ENCODE measurements at regions not wholly inside any gene's neighbourhood (a gene's known extent, or its start where the extent isn't known, plus 50 kb on each side); places are given as distances from the start of the nearest gene placed in this dataset.

GRCh38 chr20:3334156-3334943, 73.1 kb downstream of the DNAAF9 start:
- Histone ChIP-seq H3K9me3 (ENCODE audit: low read depth, low read length, poor library complexity, severe bottlenecking) (no peaks in the 10 kb centered on the region), H3K27me3 (replicated peaks; ENCODE audit: insufficient read depth, low read depth, low read length, poor library complexity) (no peaks in the 10 kb centered on the region), H3K27ac (ENCODE audit: low read depth, low read length, poor library complexity, severe bottlenecking) (no peak overlapping the region), H3K36me3 (ENCODE audit: insufficient read depth, low read length, poor library complexity, severe bottlenecking) (peaks cover 4% of the 10 kb centered on the region), H3K4me1 (ENCODE audit: insufficient read depth, low read length, poor library complexity, severe bottlenecking) (no peaks in the 10 kb centered on the region), H3K4me3 (ENCODE audit: low read depth, low read length, poor library complexity, severe bottlenecking) (no peak overlapping the region)
- CTCF ChIA-PET: no interaction called here
- TF ChIP-seq EZH2 (IDR thresholded peaks at IDR 0.05; ENCODE audit: borderline replicate concordance, low read depth, low read length, poor library complexity, severe bottlenecking): no peak
- no peak for TF ChIP-seq CTCF (conservative IDR thresholded peaks at IDR 0.05; ENCODE audit: low read depth, low read length)
- POLR2A ChIA-PET (ENCODE audit: low non-redundant PET): no interaction called here
- BruUV-seq (replicated peaks): no TSS peak
- intact Hi-C loops (cut with micrococcal nuclease; ENCODE audit: unreplicated experiment): no loop called here
- DNase-seq (ENCODE audit: low spot score): no peak

GRCh38 chr20:3330046-3330741, 77.3 kb downstream of the DNAAF9 start:
- BruUV-seq (replicated peaks): no TSS peak
- no peaks in the 10 kb centered on the region for H3K27me3 ChIP-seq (replicated peaks; ENCODE audit: insufficient read depth, low read depth, low read length, poor library complexity)
- CTCF ChIA-PET: interaction anchor here (0.6 to 1.0 kb wide), 2 partner anchors 10 to 14 kb away, joined by 3 to 5 read pairs; no protein-coding TSS in a partner anchor
- DNase-seq (ENCODE audit: low spot score): peak; percentile 10
- H3K4me3 ChIP-seq (ENCODE audit: low read depth, low read length, poor library complexity, severe bottlenecking): no peak overlapping the region
- POLR2A ChIA-PET (ENCODE audit: low non-redundant PET): no interaction called here
- intact Hi-C loops (cut with micrococcal nuclease; ENCODE audit: unreplicated experiment): no loop called here
- no peaks in the 10 kb centered on the region for H3K4me1 ChIP-seq (ENCODE audit: insufficient read depth, low read length, poor library complexity, severe bottlenecking)
- TF ChIP-seq CTCF (conservative IDR thresholded peaks at IDR 0.05; ENCODE audit: low read depth, low read length): peak; percentile 23; the same call in 1 of the 2 replicates
- no peak for TF ChIP-seq EZH2 (IDR thresholded peaks at IDR 0.05; ENCODE audit: borderline replicate concordance, low read depth, low read length, poor library complexity, severe bottlenecking)
- no peaks in the 10 kb centered on the region for H3K9me3 ChIP-seq (ENCODE audit: low read depth, low read length, poor library complexity, severe bottlenecking)
- no peak overlapping the region for H3K27ac ChIP-seq (ENCODE audit: low read depth, low read length, poor library complexity, severe bottlenecking)
- H3K36me3 ChIP-seq (ENCODE audit: insufficient read depth, low read length, poor library complexity, severe bottlenecking): peaks cover 4% of the 10 kb centered on the region

- no peaks in the 10 kb centered on the region for H3K27me3 ChIP-seq (replicated peaks; ENCODE audit: insufficient read depth, low read depth, low read length, poor library complexity)
- POLR2A ChIA-PET (ENCODE audit: low non-redundant PET): no interaction called here
- peaks cover 4% of the 10 kb centered on the region for H3K36me3 ChIP-seq (ENCODE audit: insufficient read depth, low read length, poor library complexity, severe bottlenecking)
- no peaks in the 10 kb centered on the region for H3K4me1 ChIP-seq (ENCODE audit: insufficient read depth, low read length, poor library complexity, severe bottlenecking)
- intact Hi-C loops (cut with micrococcal nuclease; ENCODE audit: unreplicated experiment): no loop called here
- no TSS peak for BruUV-seq (replicated peaks)
- no peak overlapping the region for H3K27ac ChIP-seq (ENCODE audit: low read depth, low read length, poor library complexity, severe bottlenecking)
- H3K4me3 ChIP-seq (ENCODE audit: low read depth, low read length, poor library complexity, severe bottlenecking): no peak overlapping the region
- CTCF ChIA-PET: interaction anchor here (0.6 kb wide), 1 partner anchor 236 kb away, joined by 5 read pairs; no protein-coding TSS in a partner anchor
- TF ChIP-seq CTCF (conservative IDR thresholded peaks at IDR 0.05; ENCODE audit: low read depth, low read length): no peak
- no peak for TF ChIP-seq EZH2 (IDR thresholded peaks at IDR 0.05; ENCODE audit: borderline replicate concordance, low read depth, low read length, poor library complexity, severe bottlenecking)
- no peaks in the 10 kb centered on the region for H3K9me3 ChIP-seq (ENCODE audit: low read depth, low read length, poor library complexity, severe bottlenecking)
- DNase-seq (ENCODE audit: low spot score): no peak
Measured at GRCh38 chr20:3328501-3328900, 79.0 kb downstream of the DNAAF9 start.

All from A673 (cell line).